GM19372 (cell line): ENCODE measurements at regions not wholly inside any gene's neighbourhood (a gene's known extent, or its start where the extent isn't known, plus 50 kb on each side); places are given as distances from the start of the nearest gene placed in this dataset.
"Not testable (repeated sequence)": the region's sequence is repeated elsewhere in the genome, so short reads cannot be mapped to it uniquely, and the experiment has no call there.

Source experiments
- ATAC-seq: cut with Tn5 transposase; IDR thresholded peaks from one replicate; pipeline ENCODE4 v1.9.1; 2021; ENCODE audit warnings: mild to moderate bottlenecking, low read depth, moderate library complexity; ENCODE audit not compliant: unreplicated experiment

GRCh38 chr12:131211340-131211938, 257.7 kb downstream of the ADGRD1 start:
- ATAC-seq: no peak

DNA sequence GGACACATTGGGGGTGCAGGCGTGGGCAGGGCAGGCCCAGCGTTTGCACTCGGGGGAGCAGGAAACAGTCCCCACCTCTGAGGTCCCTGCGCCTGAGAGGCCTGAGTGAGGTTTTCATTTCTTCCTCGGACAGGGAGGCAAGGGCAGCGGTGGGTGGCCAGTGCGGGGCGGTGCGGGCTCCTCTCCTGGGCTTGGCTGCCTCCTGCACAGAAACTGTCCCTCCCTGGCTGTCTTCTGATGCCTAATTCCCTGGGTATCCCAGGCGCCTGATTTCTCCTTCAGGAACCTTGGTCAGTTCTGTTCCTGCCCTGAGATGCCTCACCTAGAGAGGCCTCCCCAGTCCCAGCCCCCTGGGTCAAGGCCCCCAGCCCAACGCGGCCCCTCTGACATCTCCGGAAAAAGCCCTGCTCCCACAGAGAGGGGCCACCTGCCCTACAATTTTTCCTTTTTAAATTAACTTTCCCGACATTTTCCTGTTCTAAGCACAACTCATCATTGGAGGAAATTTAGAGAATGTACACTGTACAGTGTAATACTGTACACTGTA, 260.3 kb downstream of the ADGRD1 start:
- no peak for ATAC-seq

- ATAC-seq: not testable (repeated sequence)
Measured at GRCh38 chr12:131214936-131215335, 261.2 kb downstream of the ADGRD1 start.

DNA sequence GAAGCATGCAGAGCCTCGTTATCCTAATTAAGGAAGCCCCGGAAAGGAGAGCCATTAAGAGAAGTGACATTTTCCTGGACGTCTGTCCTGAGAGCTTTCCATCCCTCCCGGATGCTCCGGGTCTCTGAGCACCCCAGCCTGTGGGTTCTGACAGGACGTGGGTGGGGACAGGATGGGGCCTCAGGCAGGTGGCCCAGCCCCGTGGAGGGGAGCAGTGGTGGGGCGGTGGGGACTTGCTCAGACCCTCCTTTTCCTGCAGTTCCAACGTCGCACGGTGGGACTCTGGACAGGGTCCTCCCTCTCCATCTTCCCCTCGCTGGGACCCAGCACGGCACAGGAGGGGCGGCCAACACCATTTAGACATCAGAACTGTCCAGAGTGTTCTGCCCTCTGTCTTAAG, 262.9 kb downstream of the ADGRD1 start:
- ATAC-seq: not testable (repeated sequence)

GRCh38 chr12:131217024-131217586, 263.4 kb downstream of the ADGRD1 start:
- no peak for ATAC-seq

DNA sequence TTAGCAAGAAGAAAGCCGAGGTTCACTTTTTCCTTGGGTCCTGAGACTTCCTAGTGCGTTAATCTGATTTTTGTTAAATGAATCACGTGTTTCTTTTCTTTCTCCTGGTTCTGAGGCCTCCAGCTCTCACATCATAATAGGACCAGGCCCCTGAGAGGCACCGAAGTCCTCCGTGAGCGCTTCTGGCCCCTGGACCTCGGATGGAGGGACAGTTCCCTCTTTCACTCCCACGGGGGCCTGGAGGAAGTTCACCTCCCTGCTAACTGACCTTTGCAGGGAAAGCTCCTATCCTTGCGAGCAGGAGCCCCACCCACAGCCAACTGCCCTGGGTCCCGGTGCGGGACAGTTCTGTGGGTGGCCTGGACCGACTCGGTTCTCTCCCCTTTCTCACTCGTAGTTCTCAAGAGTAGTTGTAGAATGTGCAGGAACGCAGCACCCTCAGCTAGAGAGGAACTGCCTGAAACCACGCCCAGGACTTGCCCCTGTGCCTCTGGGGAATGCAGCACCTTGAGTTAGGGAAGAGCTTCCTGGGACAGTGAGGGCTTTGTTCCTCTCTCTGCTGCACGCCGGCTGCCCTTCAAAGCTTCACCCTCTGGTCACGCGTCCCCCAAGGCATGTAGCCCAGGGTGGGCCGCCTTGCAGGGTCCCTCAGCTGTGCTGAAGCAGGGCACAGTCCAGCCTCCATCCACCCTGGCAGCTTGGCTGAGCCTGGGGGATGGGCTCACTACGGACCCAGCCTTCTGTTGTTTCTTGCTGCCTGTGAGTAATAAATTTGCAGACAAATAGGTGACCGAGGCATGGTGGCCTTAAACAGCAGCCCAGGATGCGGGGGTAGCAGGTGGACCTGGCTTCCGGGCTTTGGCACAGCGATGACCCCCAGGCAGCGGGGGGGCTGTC, 264.6 kb downstream of the ADGRD1 start:
- no peak for ATAC-seq

DNA sequence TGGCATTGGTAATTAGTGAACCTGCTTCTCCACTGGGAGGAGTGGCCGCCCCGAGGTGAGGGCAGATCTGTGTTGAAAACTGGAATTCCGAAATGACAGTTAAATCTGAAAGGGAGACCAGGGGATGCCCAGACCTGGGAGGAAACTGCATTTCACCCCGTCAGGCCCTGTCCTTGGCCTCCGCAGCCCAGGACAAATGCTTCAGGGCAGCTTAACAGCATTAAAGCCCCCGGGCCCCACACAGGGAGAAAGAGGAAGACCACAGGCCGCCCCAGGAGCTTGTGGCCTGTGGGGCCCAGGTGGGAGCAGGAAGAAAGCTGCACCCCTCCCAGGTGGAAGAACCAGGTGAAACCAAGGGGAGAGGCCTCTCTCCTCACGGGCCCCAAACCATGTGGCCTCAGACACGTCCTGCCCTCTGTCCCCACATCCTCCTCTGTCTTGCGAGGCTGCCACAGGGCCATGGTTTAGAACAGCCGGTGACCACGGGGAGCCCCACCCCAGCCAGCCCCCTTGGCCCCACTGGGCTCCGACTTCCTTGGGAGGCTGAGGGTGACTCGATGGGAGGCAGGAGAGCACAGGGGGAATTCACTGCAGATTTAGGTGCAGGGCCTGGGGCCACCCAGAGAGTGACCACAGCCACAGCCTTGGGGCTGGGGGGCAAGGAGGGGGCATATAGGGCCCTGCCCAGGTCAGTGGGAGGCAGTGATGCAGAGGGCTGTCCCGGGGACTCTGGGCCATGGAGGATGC, 265.4 kb downstream of the ADGRD1 start:
- ATAC-seq: no peak

GRCh38 chr12:131219670-131220330, 266.1 kb downstream of the ADGRD1 start:
- ATAC-seq: no peak

DNA sequence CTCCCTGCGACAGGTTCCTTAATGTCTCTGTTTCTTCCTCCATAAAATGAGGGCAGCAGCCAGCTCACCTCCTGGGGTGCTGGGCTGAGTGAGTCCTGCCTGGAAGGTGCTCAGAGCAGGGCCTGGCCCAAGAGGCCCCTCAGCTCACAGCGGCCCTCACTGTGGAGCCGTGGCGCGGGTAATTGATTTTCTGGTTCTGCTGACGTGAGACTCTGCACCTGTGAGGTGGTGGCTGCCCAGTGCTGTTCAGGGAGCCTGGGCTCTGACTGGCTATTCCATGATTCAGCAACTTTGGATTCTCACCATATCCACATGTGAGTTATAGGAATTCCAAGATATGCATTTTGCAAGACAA, 266.6 kb downstream of the ADGRD1 start:
- ATAC-seq: no peak

DNA sequence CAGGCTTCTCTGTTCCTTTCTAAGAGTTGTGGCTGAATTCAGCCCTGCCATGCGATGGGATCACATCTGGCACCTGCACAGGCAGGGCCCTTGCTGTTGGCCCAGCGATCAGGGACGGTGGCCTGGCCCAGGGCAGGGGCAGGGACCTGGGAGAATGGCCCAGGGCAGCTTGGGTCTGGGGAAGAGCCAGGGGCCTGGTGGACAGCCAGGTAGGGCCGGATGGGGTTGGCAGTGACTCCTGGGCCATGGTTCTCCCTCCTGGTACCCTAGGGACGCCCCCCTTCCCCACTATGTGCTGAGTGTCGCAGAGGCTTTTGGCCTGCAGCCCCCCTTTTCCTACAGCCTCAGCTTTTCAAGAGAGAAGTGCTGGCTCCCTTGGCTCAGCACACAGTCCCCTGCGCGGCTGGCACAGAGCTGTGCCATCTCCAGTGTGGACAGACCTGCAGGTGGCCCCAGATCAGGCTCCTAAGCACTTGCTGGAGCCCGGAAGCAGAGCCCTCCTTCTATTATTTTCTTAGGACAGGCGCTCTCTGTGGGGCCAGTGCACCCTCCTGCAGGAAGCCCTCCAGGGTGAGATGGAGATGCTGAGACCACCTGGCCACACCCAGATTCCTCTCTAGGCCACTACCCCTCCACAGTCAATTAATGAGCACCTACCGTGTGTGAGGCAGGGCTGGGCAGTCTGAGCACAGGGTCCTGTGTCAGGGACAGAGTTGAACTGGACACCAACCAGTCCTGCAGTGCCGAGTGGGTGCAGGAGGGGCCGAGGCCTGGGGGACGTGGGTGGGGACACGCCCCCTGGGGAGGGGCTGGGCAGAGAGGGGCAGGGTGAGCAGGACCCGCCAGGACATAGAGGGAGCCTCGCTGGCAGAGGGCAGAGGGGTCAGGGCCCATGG, 267.6 kb downstream of the ADGRD1 start:
- ATAC-seq: no peak

- ATAC-seq: no peak
Measured at GRCh38 chr12:131221957-131222328, 268.2 kb downstream of the ADGRD1 start.

GRCh38 chr12:131222329-131223139, 268.8 kb downstream of the ADGRD1 start:
- no peak for ATAC-seq

GRCh38 chr12:131223171-131223761, 269.6 kb downstream of the ADGRD1 start:
- no peak for ATAC-seq

DNA sequence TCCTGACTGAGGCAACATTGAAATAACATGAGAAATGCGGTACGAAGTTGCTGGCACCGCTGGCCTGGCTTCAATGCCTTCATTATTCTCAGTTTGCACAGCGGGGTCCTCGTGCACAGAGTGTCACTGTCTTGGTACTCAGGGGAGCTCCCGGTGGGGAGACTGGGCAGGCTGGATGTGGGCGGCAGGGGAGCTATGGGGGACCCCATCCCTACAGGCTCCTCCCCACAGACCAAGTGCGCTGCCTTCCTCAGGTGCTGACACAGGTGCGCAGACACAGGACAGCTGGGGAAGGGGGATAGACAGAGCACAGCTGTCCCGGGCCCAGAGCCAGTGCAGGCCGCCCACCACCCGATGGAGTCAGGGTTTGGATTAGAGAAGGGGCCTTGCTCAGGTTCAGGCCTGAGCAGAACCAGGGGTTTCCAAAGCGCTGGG, 270.1 kb downstream of the ADGRD1 start:
- no peak for ATAC-seq

DNA sequence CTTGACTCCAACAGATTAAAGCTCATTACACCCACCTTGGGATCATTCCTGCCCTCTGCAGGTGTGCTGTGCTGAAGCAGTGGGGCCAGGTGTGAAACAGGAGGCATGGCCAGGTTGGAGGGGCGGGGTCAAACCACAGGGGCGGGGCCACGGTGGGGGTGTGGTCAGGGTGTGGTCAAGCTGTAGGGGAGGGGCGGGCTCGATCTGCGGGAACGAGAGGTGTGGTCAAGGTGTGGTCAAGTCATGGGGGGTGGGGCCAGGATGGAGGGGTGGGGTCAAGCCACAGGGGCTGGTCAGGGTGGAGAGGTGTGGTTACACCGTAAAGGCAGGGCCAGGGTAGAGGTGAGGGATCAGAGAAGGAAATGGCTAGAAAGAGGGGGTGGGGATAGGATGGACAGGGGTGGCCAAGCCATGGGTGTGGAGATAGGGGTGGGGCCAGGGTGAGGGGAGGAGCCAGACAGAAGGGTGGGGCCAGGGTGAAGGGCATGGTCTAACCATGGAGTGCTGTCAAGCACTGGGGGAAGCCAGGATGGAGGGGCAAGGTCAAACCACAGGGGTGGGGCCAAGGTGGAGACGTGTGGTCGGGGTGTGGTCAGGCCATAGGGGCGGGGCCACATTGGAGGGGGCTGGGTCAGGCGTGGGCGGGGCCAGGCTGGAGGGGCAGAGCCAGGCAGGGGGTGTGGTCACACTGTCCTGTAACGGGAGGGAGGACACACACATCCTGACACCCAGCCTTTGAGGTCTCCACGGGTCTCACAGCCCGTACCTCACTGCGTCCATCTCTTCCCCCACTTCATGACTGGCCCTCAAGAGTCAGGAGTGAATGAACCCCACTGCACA, 270.7 kb downstream of the ADGRD1 start:
- not testable (repeated sequence) for ATAC-seq

- not testable (repeated sequence) for ATAC-seq
Measured at GRCh38 chr12:131225066-131225380, 271.3 kb downstream of the ADGRD1 start.
